ENCODE measurements at regions not wholly inside any gene's neighbourhood (a gene's known extent, or its start where the extent isn't known, plus 50 kb on each side); places are given as distances from the start of the nearest gene placed in this dataset.

DNA sequence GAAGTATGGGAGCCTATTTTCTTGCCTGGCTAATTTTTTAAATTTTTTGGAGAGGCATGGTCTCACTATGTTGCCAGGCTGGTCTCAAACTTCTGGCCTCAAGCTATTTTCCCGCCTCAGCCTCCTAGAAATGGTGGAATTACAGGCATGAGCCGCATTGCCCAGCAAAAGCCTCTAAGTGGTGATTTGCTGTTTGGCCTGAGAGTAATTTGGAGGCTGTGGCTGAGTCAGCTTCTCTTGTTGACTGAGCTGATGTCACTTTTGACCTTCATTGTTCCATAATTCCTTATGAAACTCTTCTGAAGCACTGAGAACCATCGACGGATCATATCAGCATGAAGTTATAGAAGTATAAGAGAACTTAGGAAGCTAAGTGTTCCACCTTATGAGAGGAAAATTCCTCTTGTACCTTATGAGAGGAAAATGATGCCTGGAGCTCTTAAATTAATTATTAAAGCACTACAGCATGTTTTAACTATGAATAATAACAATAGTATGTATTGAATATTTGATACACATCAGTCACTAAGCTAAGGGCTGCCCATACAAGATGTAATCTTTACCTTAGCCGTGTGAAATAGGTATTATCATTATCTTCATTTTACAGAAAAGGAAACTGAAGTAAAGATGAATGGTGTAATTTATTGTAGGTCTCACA, 220.8 kb upstream of the MON1B start:
- 37 to 49% methylated on average over 5 of the region's 5 CpGs for WGBS, 2 experiments (ENCODE audit: low coverage in 1 of 2, low lambda C conversion rate in 2 of 2, missing lambda C conversion rate in 2 of 2)
- H3K9me3 ChIP-seq (ENCODE audit: low read depth), result no peaks in the 10 kb centered on the region
- DNase-seq, result no peak
- no peak overlapping the region for H2AFZ ChIP-seq
- no peaks in the 10 kb centered on the region for H4K20me1 ChIP-seq (ENCODE audit: insufficient read depth)
- no peaks in the 10 kb centered on the region for H3K36me3 ChIP-seq (ENCODE audit: low read depth)
- no peak overlapping the region for H3K4me3 ChIP-seq
- no peaks in the 10 kb centered on the region for H3F3A ChIP-seq (ENCODE audit: insufficient read depth)
- H3K27ac ChIP-seq, result no peak overlapping the region
- TF ChIP-seq EZH2phosphoT487 (IDR thresholded peaks at IDR 0.05; ENCODE audit: insufficient read depth, low read depth) (no peak), EZH2 (IDR thresholded peaks at IDR 0.05; ENCODE audit: insufficient read depth, poor library complexity, severe bottlenecking) (no peak)
- no peaks in the 10 kb centered on the region for H3K9me2 ChIP-seq (ENCODE audit: insufficient read depth)
- in situ Hi-C loops (cut with MboI), result no loop called here
- no peaks in the 10 kb centered on the region for H3K4me1 ChIP-seq (ENCODE audit: insufficient read depth)
- H3K4me2 ChIP-seq (ENCODE audit: unreplicated experiment), result no peak overlapping the region
- H3K79me2 ChIP-seq (ENCODE audit: insufficient read depth), result no peaks in the 10 kb centered on the region
- H3K27me3 ChIP-seq (replicated peaks; ENCODE audit: insufficient read depth), result no peaks in the 10 kb centered on the region
- H3K9ac ChIP-seq, result no peak overlapping the region

GRCh38 chr16:76970745-76971099, 220.3 kb upstream of the MON1B start:
- no peak for DNase-seq
- no peaks in the 10 kb centered on the region for H3K9me3 ChIP-seq (ENCODE audit: low read depth)
- H3K4me1 ChIP-seq (ENCODE audit: insufficient read depth), result no peaks in the 10 kb centered on the region
- no peaks in the 10 kb centered on the region for H3K36me3 ChIP-seq (ENCODE audit: low read depth)
- no peaks in the 10 kb centered on the region for H3K9me2 ChIP-seq (ENCODE audit: insufficient read depth)
- no peak overlapping the region for H3K4me3 ChIP-seq
- no peak overlapping the region for H2AFZ ChIP-seq
- no peak overlapping the region for H3K4me2 ChIP-seq (ENCODE audit: unreplicated experiment)
- in situ Hi-C loops (cut with MboI), result no loop called here
- WGBS, 2 experiments (ENCODE audit: low coverage in 1 of 2, low lambda C conversion rate in 2 of 2, missing lambda C conversion rate in 2 of 2), result 16 to 25% methylated on average over 1 of the region's 1 CpG
- H3K9ac ChIP-seq, result no peak overlapping the region
- H3K27me3 ChIP-seq (replicated peaks; ENCODE audit: insufficient read depth), result no peaks in the 10 kb centered on the region
- H4K20me1 ChIP-seq (ENCODE audit: insufficient read depth), result no peaks in the 10 kb centered on the region
- no peak overlapping the region for H3K27ac ChIP-seq
- TF ChIP-seq EZH2 (IDR thresholded peaks at IDR 0.05; ENCODE audit: insufficient read depth, poor library complexity, severe bottlenecking) (no peak), EZH2phosphoT487 (IDR thresholded peaks at IDR 0.05; ENCODE audit: insufficient read depth, low read depth) (no peak)
- H3K79me2 ChIP-seq (ENCODE audit: insufficient read depth), result no peaks in the 10 kb centered on the region
- no peaks in the 10 kb centered on the region for H3F3A ChIP-seq (ENCODE audit: insufficient read depth)

DNA sequence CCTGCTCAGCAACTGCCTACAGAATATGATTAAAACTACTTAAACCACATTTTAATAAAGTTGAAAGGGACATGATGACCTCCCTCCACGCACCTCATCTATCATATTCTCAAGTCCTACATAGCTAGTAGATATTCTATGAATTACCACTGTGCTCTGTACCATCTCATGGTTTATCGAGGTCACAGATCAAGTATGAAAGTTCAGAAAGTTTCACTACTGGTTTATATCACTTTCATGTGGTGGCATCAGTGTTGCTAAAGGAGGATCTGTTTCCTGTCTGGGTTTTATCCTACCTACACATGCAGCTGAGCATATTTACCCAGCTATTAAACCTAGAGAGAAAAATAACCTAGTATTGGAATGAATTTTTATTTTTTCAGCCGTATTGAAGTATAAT, 214.9 kb upstream of the MON1B start:
- WGBS, 2 experiments (ENCODE audit: low coverage in 1 of 2, low lambda C conversion rate in 2 of 2, missing lambda C conversion rate in 2 of 2), result 16 to 18% methylated on average over 3 of the region's 3 CpGs
- H3K4me3 ChIP-seq, result no peak overlapping the region
- in situ Hi-C loops (cut with MboI), result no loop called here

DNA sequence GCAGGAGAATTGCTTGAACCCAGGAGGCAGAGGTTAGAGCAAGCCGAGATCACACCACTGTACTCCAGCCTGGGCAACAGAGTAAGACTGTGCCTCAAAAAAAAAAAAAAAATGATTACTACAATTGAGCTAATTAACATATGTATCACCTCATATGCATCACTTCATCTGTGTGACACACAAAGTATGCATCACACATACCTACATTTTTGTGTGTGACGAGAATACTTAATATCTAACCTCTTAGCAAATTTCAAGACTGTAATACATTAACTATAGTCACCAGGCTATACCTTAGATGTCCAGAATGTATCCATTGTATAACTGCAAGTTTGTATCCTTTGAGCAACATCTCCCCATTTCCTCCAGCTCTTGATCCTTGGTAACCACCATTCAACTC, 214.2 kb upstream of the MON1B start:
- H3K4me1 ChIP-seq (ENCODE audit: insufficient read depth), result no peaks in the 10 kb centered on the region
- in situ Hi-C loops (cut with MboI), result no loop called here
- H3K9me2 ChIP-seq (ENCODE audit: insufficient read depth), result no peaks in the 10 kb centered on the region
- H3K27me3 ChIP-seq (replicated peaks; ENCODE audit: insufficient read depth), result no peaks in the 10 kb centered on the region
- no peak overlapping the region for H2AFZ ChIP-seq
- WGBS, 2 experiments (ENCODE audit: low coverage in 1 of 2, low lambda C conversion rate in 2 of 2, missing lambda C conversion rate in 2 of 2), result 15 to 27% methylated on average over 1 to 2 of the region's 2 CpGs
- no peaks in the 10 kb centered on the region for H3K79me2 ChIP-seq (ENCODE audit: insufficient read depth)
- no peak overlapping the region for H3K4me3 ChIP-seq
- no peak overlapping the region for H3K9ac ChIP-seq
- no peaks in the 10 kb centered on the region for H3F3A ChIP-seq (ENCODE audit: insufficient read depth)
- H4K20me1 ChIP-seq (ENCODE audit: insufficient read depth), result no peaks in the 10 kb centered on the region
- H3K36me3 ChIP-seq (ENCODE audit: low read depth), result no peaks in the 10 kb centered on the region
- H3K9me3 ChIP-seq (ENCODE audit: low read depth), result no peaks in the 10 kb centered on the region
- no peak for DNase-seq
- TF ChIP-seq EZH2phosphoT487 (IDR thresholded peaks at IDR 0.05; ENCODE audit: insufficient read depth, low read depth) (no peak), EZH2 (IDR thresholded peaks at IDR 0.05; ENCODE audit: insufficient read depth, poor library complexity, severe bottlenecking) (no peak)
- H3K4me2 ChIP-seq (ENCODE audit: unreplicated experiment), result no peak overlapping the region
- no peak overlapping the region for H3K27ac ChIP-seq

More for the DNA sequence above, 214.9 kb upstream of the MON1B start:
- DNase-seq, result no peak
- H4K20me1 ChIP-seq (ENCODE audit: insufficient read depth), result no peaks in the 10 kb centered on the region
- H3K36me3 ChIP-seq (ENCODE audit: low read depth), result no peaks in the 10 kb centered on the region
- no peaks in the 10 kb centered on the region for H3F3A ChIP-seq (ENCODE audit: insufficient read depth)
- TF ChIP-seq EZH2 (IDR thresholded peaks at IDR 0.05; ENCODE audit: insufficient read depth, poor library complexity, severe bottlenecking), result no peak
- no peaks in the 10 kb centered on the region for H3K79me2 ChIP-seq (ENCODE audit: insufficient read depth)
- no peak overlapping the region for H3K27ac ChIP-seq
- H2AFZ ChIP-seq, result no peak overlapping the region
- H3K9ac ChIP-seq, result no peak overlapping the region
- no peaks in the 10 kb centered on the region for H3K27me3 ChIP-seq (replicated peaks; ENCODE audit: insufficient read depth)
- no peaks in the 10 kb centered on the region for H3K9me3 ChIP-seq (ENCODE audit: low read depth)
- no peaks in the 10 kb centered on the region for H3K4me1 ChIP-seq (ENCODE audit: insufficient read depth)
- H3K9me2 ChIP-seq (ENCODE audit: insufficient read depth), result no peaks in the 10 kb centered on the region
- H3K4me2 ChIP-seq (ENCODE audit: unreplicated experiment), result no peak overlapping the region

DNA sequence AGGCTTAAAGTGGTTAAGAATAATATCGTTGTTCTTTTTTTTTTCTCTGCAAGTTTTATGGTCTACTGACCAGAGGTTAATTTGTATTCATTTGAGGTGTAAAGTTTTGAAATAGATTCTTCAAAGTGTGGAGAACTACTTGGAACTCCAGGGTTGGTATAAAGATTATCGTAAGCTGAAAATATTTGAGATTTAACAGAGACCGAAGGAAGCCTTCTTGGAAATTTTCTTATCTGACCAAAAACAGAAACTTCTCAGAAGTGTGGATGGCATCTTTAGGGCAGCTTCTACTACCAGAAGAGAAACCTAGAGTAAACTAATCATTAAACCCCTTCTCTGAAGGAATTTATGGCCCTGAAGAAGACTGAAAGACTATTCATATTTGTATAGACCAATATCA, 206.8 kb upstream of the MON1B start:
- H3K9me2 ChIP-seq (ENCODE audit: insufficient read depth), result no peaks in the 10 kb centered on the region
- H3K27ac ChIP-seq, result no peak overlapping the region
- no peak for DNase-seq
- H3K79me2 ChIP-seq (ENCODE audit: insufficient read depth), result no peaks in the 10 kb centered on the region
- H3K4me1 ChIP-seq (ENCODE audit: insufficient read depth), result no peaks in the 10 kb centered on the region
- H3K4me2 ChIP-seq (ENCODE audit: unreplicated experiment), result no peak overlapping the region
- H3K9me3 ChIP-seq (ENCODE audit: low read depth), result no peaks in the 10 kb centered on the region
- TF ChIP-seq EZH2phosphoT487 (IDR thresholded peaks at IDR 0.05; ENCODE audit: insufficient read depth, low read depth) (no peak), EZH2 (IDR thresholded peaks at IDR 0.05; ENCODE audit: insufficient read depth, poor library complexity, severe bottlenecking) (no peak)
- no peak overlapping the region for H3K4me3 ChIP-seq
- in situ Hi-C loops (cut with MboI), result no loop called here
- H3K36me3 ChIP-seq (ENCODE audit: low read depth), result no peaks in the 10 kb centered on the region
- 47 to 58% methylated on average over 3 of the region's 3 CpGs for WGBS, 2 experiments (ENCODE audit: low coverage in 1 of 2, low lambda C conversion rate in 2 of 2, missing lambda C conversion rate in 2 of 2)
- H3K27me3 ChIP-seq (replicated peaks; ENCODE audit: insufficient read depth), result no peaks in the 10 kb centered on the region
- no peak overlapping the region for H3K9ac ChIP-seq
- no peaks in the 10 kb centered on the region for H3F3A ChIP-seq (ENCODE audit: insufficient read depth)
- H4K20me1 ChIP-seq (ENCODE audit: insufficient read depth), result no peaks in the 10 kb centered on the region
- H2AFZ ChIP-seq, result no peak overlapping the region
